ENCODE measurements at regions not wholly inside any gene's neighbourhood (a gene's known extent, or its start where the extent isn't known, plus 50 kb on each side); places are given as distances from the start of the nearest gene placed in this dataset.

- TF ChIP-seq POLR2A (IDR thresholded peaks at IDR 0.05) = no peak
- TF ChIP-seq, protein P1, sequence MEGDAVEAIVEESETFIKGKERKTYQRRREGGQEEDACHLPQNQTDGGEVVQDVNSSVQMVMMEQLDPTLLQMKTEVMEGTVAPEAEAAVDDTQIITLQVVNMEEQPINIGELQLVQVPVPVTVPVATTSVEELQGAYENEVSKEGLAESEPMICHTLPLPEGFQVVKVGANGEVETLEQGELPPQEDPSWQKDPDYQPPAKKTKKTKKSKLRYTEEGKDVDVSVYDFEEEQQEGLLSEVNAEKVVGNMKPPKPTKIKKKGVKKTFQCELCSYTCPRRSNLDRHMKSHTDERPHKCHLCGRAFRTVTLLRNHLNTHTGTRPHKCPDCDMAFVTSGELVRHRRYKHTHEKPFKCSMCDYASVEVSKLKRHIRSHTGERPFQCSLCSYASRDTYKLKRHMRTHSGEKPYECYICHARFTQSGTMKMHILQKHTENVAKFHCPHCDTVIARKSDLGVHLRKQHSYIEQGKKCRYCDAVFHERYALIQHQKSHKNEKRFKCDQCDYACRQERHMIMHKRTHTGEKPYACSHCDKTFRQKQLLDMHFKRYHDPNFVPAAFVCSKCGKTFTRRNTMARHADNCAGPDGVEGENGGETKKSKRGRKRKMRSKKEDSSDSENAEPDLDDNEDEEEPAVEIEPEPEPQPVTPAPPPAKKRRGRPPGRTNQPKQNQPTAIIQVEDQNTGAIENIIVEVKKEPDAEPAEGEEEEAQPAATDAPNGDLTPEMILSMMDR (IDR thresholded peaks at IDR 0.05) = no peak
Observed at GRCh38 chr2:236668531-236668969, 98.9 kb downstream of the ACKR3 start.
